HCT116 (cell line): ENCODE measurements at regions not wholly inside any gene's neighbourhood (a gene's known extent, or its start where the extent isn't known, plus 50 kb on each side); places are given as distances from the start of the nearest gene placed in this dataset.

Experiments
- ATF3 ChIP-seq: IDR thresholded peaks from 2 replicates; pipeline ENCODE4 v1.6.1; 2012
- CEBPB ChIP-seq: IDR thresholded peaks from 2 replicates; pipeline ENCODE4 v1.6.1; 2012; ENCODE audit warnings: low read depth
- CTCF ChIP-seq, 3 experiments: fragments of 200-600 bp in 1 of 3; sonication (generic) in 1 of 3; IDR thresholded peaks in 2 of 3; conservative IDR thresholded peaks in 1 of 3; 2 replicates each; pipeline ENCODE4 v1.5.1; 2012 to 2017; ENCODE audit warnings: low read depth in 2 of 3, low read length in 2 of 3, antibody characterized with exemption in 1 of 3, borderline replicate concordance in 1 of 3, control low read depth in 1 of 3, mild to moderate bottlenecking in 1 of 3, mixed read lengths in 1 of 3, mixed run types in 1 of 3, moderate library complexity in 1 of 3; ENCODE audit not compliant: insufficient read depth in 1 of 3
- EZH2 ChIP-seq: fragments of 200-600 bp; sonication (generic); IDR thresholded peaks from 2 replicates; pipeline ENCODE4 v1.6.1; 2017; ENCODE audit warnings: antibody characterized with exemption, mixed run types
- EZH2phosphoT487 ChIP-seq: fragments of 200-600 bp; IDR thresholded peaks from 2 replicates; pipeline ENCODE4 v1.6.1; 2018; ENCODE audit warnings: antibody characterized with exemption, borderline replicate concordance
- POLR2A ChIP-seq: IDR thresholded peaks from 2 replicates; pipeline ENCODE4 v1.7.0; 2011; ENCODE audit warnings: borderline replicate concordance; ENCODE audit not compliant: insufficient read depth, insufficient read length; ENCODE audit errors: extremely low read depth
- POLR2AphosphoS5 ChIP-seq: IDR thresholded peaks from 2 replicates; pipeline ENCODE4 v1.6.1; 2011; ENCODE audit warnings: mild to moderate bottlenecking, low read depth, low read length, moderate library complexity
- REST ChIP-seq: IDR thresholded peaks from 2 replicates; pipeline ENCODE4 v1.6.1; 2012; ENCODE audit warnings: low read depth
- TCF7L2 ChIP-seq: IDR thresholded peaks from 2 replicates; pipeline ENCODE4 v1.7.0; 2011; ENCODE audit warnings: borderline replicate concordance, inconsistent platforms; ENCODE audit not compliant: insufficient read depth, insufficient read length; ENCODE audit errors: extremely low read depth

- TF ChIP-seq CTCF (IDR thresholded peaks at IDR 0.05 in 2 of 3, conservative IDR thresholded peaks at IDR 0.05 in 1 of 3; ENCODE audit: borderline replicate concordance in 1 of 3, insufficient read depth in 1 of 3, low read depth in 2 of 3, low read length in 2 of 3) = no peak
- no peak for TF ChIP-seq TCF7L2
- TF ChIP-seq ATF3 = no peak
- no peak for TF ChIP-seq POLR2A
- no peak for TF ChIP-seq POLR2AphosphoS5
- TF ChIP-seq EZH2 = no peak
- TF ChIP-seq CEBPB = no peak
- TF ChIP-seq REST = no peak
- no peak for TF ChIP-seq EZH2phosphoT487
These were observed 364.2 kb downstream of the ANKRD30A start for GRCh38 chr10:37489658-37490003.
